Endothelial cell of umbilical vein (primary cell): ENCODE measurements at regions not wholly inside any gene's neighbourhood (a gene's known extent, or its start where the extent isn't known, plus 50 kb on each side); places are given as distances from the start of the nearest gene placed in this dataset.

Experiments used
- BruUV-seq: library from RNA; stranded (reverse); fragments of 400-500 nt; replicated peaks from 2 replicates; lab custom pipeline; 2021; lab: Mats Ljungman, UMichigan
- CTCF ChIA-PET: fragments of 300-600, 350-600 bp; sonication (Branson Sonifier 250); formaldehyde crosslinking; loops from one replicate; lab custom pipeline; 2021; ENCODE audit warnings: antibody characterized with exemption, inconsistent platforms; lab: Charles Lee
- POLR2A ChIA-PET: fragments of 300-600, 350-600 bp; sonication (Branson Sonifier 250); formaldehyde crosslinking; loops from one replicate; lab custom pipeline; 2021; ENCODE audit warnings: antibody characterized with exemption, inconsistent platforms; lab: Charles Lee
- DNase-seq: peaks from one replicate; pipeline ENCODE4 v3.0.0-alpha.2; 2011; ENCODE audit warnings: low read depth, low spot score
- FAIRE-seq: peaks from 2 replicates; lab custom pipeline; 2011; peaks lifted over from hg19 to GRCh38; lab: Jason Lieb, UNC
- H2AFZ ChIP-seq: 2 replicates; pipeline ENCODE4 v1.6.0; 2012; ENCODE audit warnings: low read depth, low read length, control low read depth, inconsistent platforms
- H3K27ac ChIP-seq: 2 replicates; pipeline ENCODE4 v1.5.1; 2011; ENCODE audit warnings: low read depth, mild to moderate bottlenecking, control low read depth, low read length, moderate library complexity; ENCODE audit not compliant: insufficient read depth
- H3K27me3 ChIP-seq, 2 experiments: 2 replicates each; pipeline versions ENCODE4 v1.6.0 to v1.6.1; 2011; ENCODE audit warnings: low read length in 2 of 2, mixed read lengths in 1 of 2; ENCODE audit not compliant: control insufficient read depth in 2 of 2, insufficient read depth in 2 of 2
- H3K36me3 ChIP-seq, 2 experiments: 2 replicates in 1 of 2; 3 replicates in 1 of 2; pipeline ENCODE4 v1.5.1; 2011; ENCODE audit warnings: low read length in 2 of 2, mild to moderate bottlenecking in 1 of 2, moderate library complexity in 1 of 2; ENCODE audit not compliant: control insufficient read depth in 2 of 2, insufficient read depth in 2 of 2; ENCODE audit errors: extremely low read depth in 1 of 2
- H3K4me1 ChIP-seq: 3 replicates; pipeline ENCODE4 v1.5.1; 2011; ENCODE audit warnings: mild to moderate bottlenecking, low read length; ENCODE audit not compliant: control insufficient read depth, insufficient read depth; ENCODE audit errors: extremely low read depth
- H3K4me2 ChIP-seq: 2 replicates; pipeline ENCODE4 v1.6.1; 2011; ENCODE audit warnings: low read length, control low read depth, mixed read lengths; ENCODE audit not compliant: insufficient read depth
- H3K4me3 ChIP-seq, 3 experiments: fragments of 200-600 bp in 1 of 3; sonication (generic), shearing (Covaris generic) in 1 of 3; replicated peaks in 1 of 3; 2 replicates each; pipeline ENCODE4 v1.5.1; 2011 to 2016; ENCODE audit warnings: control low read depth in 3 of 3, low read length in 3 of 3, mild to moderate bottlenecking in 2 of 3, inconsistent platforms in 1 of 3, low read depth in 1 of 3, moderate library complexity in 1 of 3; ENCODE audit not compliant: insufficient read depth in 1 of 3
- H3K79me2 ChIP-seq: 2 replicates; pipeline ENCODE4 v1.6.0; 2012; ENCODE audit warnings: low read length, inconsistent platforms; ENCODE audit not compliant: control insufficient read depth, insufficient read depth
- H3K9ac ChIP-seq: replicated peaks from 2 replicates; pipeline ENCODE3; 2011; ENCODE audit warnings: low read length, control low read depth; ENCODE audit not compliant: insufficient read depth; ENCODE audit errors: extremely low read depth
- H3K9me1 ChIP-seq: replicated peaks from 3 replicates; pipeline ENCODE4 v1.6.0; 2011; ENCODE audit warnings: mild to moderate bottlenecking, low read length; ENCODE audit not compliant: control insufficient read depth, insufficient read depth; ENCODE audit errors: extremely low read depth
- H3K9me3 ChIP-seq: replicated peaks from 2 replicates; pipeline ENCODE4 v1.5.1; 2012; ENCODE audit warnings: low read length, inconsistent platforms; ENCODE audit not compliant: control insufficient read depth, insufficient read depth
- H4K20me1 ChIP-seq: replicated peaks from 2 replicates; pipeline ENCODE3; 2011; ENCODE audit warnings: mild to moderate bottlenecking, low read length; ENCODE audit not compliant: control insufficient read depth, insufficient read depth; ENCODE audit errors: extremely low read depth
- CTCF ChIP-seq, 2 donors: IDR thresholded peaks; 1 replicate in 1 of 2; 2 replicates in 1 of 2; pipeline ENCODE4 v1.5.1; 2011; ENCODE audit warnings: low read length in 2 of 2, mild to moderate bottlenecking in 2 of 2, moderate library complexity in 2 of 2, control low read depth in 1 of 2, inconsistent platforms in 1 of 2, low read depth in 1 of 2; ENCODE audit not compliant: insufficient read depth in 1 of 2; ENCODE audit errors: extremely low read depth in 1 of 2
- EZH2 ChIP-seq: IDR thresholded peaks from 2 replicates; pipeline ENCODE4 v1.6.1; 2012; ENCODE audit warnings: borderline replicate concordance, low read depth, mild to moderate bottlenecking, moderate library complexity, low read length, inconsistent platforms; ENCODE audit not compliant: severe bottlenecking
- FOS ChIP-seq: IDR thresholded peaks from 2 replicates; pipeline ENCODE4 v1.6.1; 2011; ENCODE audit warnings: mild to moderate bottlenecking, low read length, moderate library complexity, borderline replicate concordance; ENCODE audit not compliant: insufficient read depth
- JUN ChIP-seq: IDR thresholded peaks from 2 replicates; pipeline ENCODE4 v1.6.1; 2011; ENCODE audit warnings: borderline replicate concordance, low read depth; ENCODE audit not compliant: insufficient read length, insufficient read depth
- MAX ChIP-seq: IDR thresholded peaks from 2 replicates; pipeline ENCODE4 v1.6.1; 2011; ENCODE audit not compliant: insufficient read depth, insufficient read length
- MYC ChIP-seq: IDR thresholded peaks from one replicate; pipeline ENCODE4 v1.6.1; 2011; ENCODE audit warnings: mild to moderate bottlenecking, low read depth, low read length
- POLR2A ChIP-seq: IDR thresholded peaks from 2 replicates; pipeline ENCODE4 v1.6.1; 2012; ENCODE audit warnings: low read depth, mild to moderate bottlenecking, control low read depth, low read length
- POLR2AphosphoS5 ChIP-seq: IDR thresholded peaks from 2 replicates; pipeline ENCODE4 v1.6.1; 2012; ENCODE audit warnings: low read depth, mild to moderate bottlenecking, control low read depth, low read length, moderate library complexity; ENCODE audit not compliant: insufficient read depth
- dilution Hi-C: fragments of 300-500 bp; cut with MboI; formaldehyde crosslinking; loops from one replicate; pipeline ENCODE4 v1.15.0; 2019; ENCODE audit warnings: low sequenced_read_pairs; ENCODE audit not compliant: extremely low pct_ligation_motif_present
- intact Hi-C: fragments of 100-400 bp; cut with micrococcal nuclease; formaldehyde crosslinking; loops from one replicate; pipeline ENCODE4 v1.10.0; 2022

- ChIA-PET POLR2A (no interaction called here), CTCF (no interaction called here)
- Histone ChIP-seq H3K79me2 (no peaks in the 10 kb centered on the region), H3K4me1 (no peaks in the 10 kb centered on the region), H2AFZ (no peak overlapping the region), H3K9ac (no peak overlapping the region), H3K9me3 (no peaks in the 10 kb centered on the region), H3K27me3 (no peaks in the 10 kb centered on the region), H3K36me3 (no peaks in the 10 kb centered on the region), H3K9me1 (no peaks in the 10 kb centered on the region), H4K20me1 (no peaks in the 10 kb centered on the region), H3K4me2 (no peak overlapping the region), H3K27ac (no peak overlapping the region), H3K4me3 (no peak overlapping the region)
- intact Hi-C loops (loop anchor here (2.0 kb wide), 1 partner anchor 13 kb away; no protein-coding TSS in a partner anchor), dilution Hi-C loops (no loop called here)
- BruUV-seq = no TSS peak
- DNase-seq (no peak), FAIRE-seq (no peak)
- TF ChIP-seq EZH2 (no peak), POLR2A (no peak), POLR2AphosphoS5 (no peak), FOS (no peak), MAX (no peak), JUN (no peak), MYC (no peak), CTCF (IDR thresholded peaks at IDR 0.05; ENCODE audit: extremely low read depth in 1 of 2, insufficient read depth in 1 of 2, low read depth in 1 of 2, low read length in 2 of 2) (no peak)
Observed at GRCh38 chr15:47035475-47036406, 681.6 kb upstream of the SEMA6D start.
